Uterus (tissue), 3 donors: ENCODE measurements at regions not wholly inside any gene's neighbourhood (a gene's known extent, or its start where the extent isn't known, plus 50 kb on each side); places are given as distances from the start of the nearest gene placed in this dataset.
"Not testable (repeated sequence)": the region's sequence is repeated elsewhere in the genome, so short reads cannot be mapped to it uniquely, and the experiment has no call there.

Experiments
- DNase-seq, 2 donors: peaks; one replicate each; pipeline ENCODE4 v3.0.0-alpha.2; 2019 to 2020
- H3K27ac ChIP-seq, 2 donors: fragments of 200-600 bp; sonication (generic); 1 replicate in 1 of 2; 2 replicates in 1 of 2; pipeline ENCODE4 v1.5.1; 2016 to 2018
- H3K27me3 ChIP-seq, 2 donors: fragments of 200-600 bp; sonication (generic); one replicate each; pipeline ENCODE4 v1.5.1; 2018 to 2019; ENCODE audit warnings: control low read depth in 1 of 2
- H3K36me3 ChIP-seq, 2 donors: fragments of 200-600 bp; sonication (generic); one replicate each; pipeline ENCODE4 v1.5.1; 2019; ENCODE audit warnings: control low read depth in 1 of 2
- H3K4me1 ChIP-seq, 2 donors: fragments of 200-600 bp; sonication (generic); one replicate each; pipeline ENCODE4 v1.5.1; 2018 to 2019; ENCODE audit warnings: control low read depth in 1 of 2
- H3K4me3 ChIP-seq, 2 donors: fragments of 200-600 bp; sonication (generic); 1 replicate in 1 of 2; 2 replicates in 1 of 2; pipeline ENCODE4 v1.5.1; 2018 to 2019; ENCODE audit warnings: mild to moderate bottlenecking in 1 of 2
- H3K9me3 ChIP-seq, 2 donors: fragments of 200-600 bp; sonication (generic); one replicate each; pipeline ENCODE4 v1.5.1; 2019; ENCODE audit warnings: control low read depth in 1 of 2
- POLR2A ChIP-seq, 2 donors: fragments of 450-650 bp; IDR thresholded peaks; one replicate each; pipeline ENCODE4 v1.6.1; 2016; ENCODE audit warnings: antibody characterized with exemption in 2 of 2, mild to moderate bottlenecking in 1 of 2, moderate library complexity in 1 of 2
- intact Hi-C: fragments of 100-400 bp; cut with DNase I; formaldehyde crosslinking; loops from one replicate; pipeline ENCODE4 v1.15.1; 2023; ENCODE audit warnings: low total_unique reads
- TF ChIP-seq, protein P1 (sequence below), 4 experiments: fragments of 200-600 bp in 2 of 4; fragments of 450-650 bp in 2 of 4; sonication (generic) in 2 of 4; IDR thresholded peaks; one replicate each; pipeline ENCODE4 v1.5.1; 2016 to 2019; ENCODE audit warnings: antibody characterized with exemption in 4 of 4, mild to moderate bottlenecking in 2 of 4, moderate library complexity in 1 of 4
- donor health status: DM: yes; HTN: yes; CAD: no.

GRCh38 chr10:21289961-21290360, 235.5 kb downstream of the SKIDA1 start:
- Histone ChIP-seq H3K4me1 (no peaks in the 10 kb centered on the region), H3K27ac (no peak overlapping the region), H3K36me3 (no peaks in the 10 kb centered on the region), H3K27me3 (no peaks in the 10 kb centered on the region), H3K9me3 (no peaks in the 10 kb centered on the region), H3K4me3 (no peak overlapping the region)
- DNase-seq = no peak
- TF ChIP-seq POLR2A (IDR thresholded peaks at IDR 0.05) = no peak
- TF ChIP-seq, protein P1, sequence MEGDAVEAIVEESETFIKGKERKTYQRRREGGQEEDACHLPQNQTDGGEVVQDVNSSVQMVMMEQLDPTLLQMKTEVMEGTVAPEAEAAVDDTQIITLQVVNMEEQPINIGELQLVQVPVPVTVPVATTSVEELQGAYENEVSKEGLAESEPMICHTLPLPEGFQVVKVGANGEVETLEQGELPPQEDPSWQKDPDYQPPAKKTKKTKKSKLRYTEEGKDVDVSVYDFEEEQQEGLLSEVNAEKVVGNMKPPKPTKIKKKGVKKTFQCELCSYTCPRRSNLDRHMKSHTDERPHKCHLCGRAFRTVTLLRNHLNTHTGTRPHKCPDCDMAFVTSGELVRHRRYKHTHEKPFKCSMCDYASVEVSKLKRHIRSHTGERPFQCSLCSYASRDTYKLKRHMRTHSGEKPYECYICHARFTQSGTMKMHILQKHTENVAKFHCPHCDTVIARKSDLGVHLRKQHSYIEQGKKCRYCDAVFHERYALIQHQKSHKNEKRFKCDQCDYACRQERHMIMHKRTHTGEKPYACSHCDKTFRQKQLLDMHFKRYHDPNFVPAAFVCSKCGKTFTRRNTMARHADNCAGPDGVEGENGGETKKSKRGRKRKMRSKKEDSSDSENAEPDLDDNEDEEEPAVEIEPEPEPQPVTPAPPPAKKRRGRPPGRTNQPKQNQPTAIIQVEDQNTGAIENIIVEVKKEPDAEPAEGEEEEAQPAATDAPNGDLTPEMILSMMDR (IDR thresholded peaks at IDR 0.05) = no peak
- intact Hi-C loops = no loop called here

DNA sequence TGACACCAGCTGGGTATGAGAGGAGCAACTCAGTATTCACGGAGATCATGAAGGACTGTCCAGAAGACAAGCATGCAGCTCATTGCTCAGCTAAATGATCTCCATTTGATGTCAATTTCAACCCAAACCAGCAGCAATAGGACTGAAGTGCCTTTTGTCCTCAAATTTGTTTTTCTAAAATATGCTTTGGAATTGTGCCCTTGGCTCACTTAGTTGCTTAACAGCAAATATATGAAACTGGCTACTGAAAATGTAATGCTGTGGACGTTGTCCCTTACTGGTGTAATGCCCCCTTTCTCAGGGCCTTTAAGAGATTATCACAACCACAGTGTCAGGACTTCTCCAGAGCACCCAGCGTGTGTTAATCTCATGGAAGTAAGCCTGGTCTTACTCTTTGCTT, 236.2 kb downstream of the SKIDA1 start:
- Histone ChIP-seq H3K27ac (no peak overlapping the region), H3K27me3 (no peaks in the 10 kb centered on the region)
- intact Hi-C loops = no loop called here

GRCh38 chr10:21285742-21286331, 239.6 kb downstream of the SKIDA1 start:
- DNase-seq = no peak
- Histone ChIP-seq H3K4me1 (no peaks in the 10 kb centered on the region), H3K27ac (no peak overlapping the region), H3K36me3 (no peaks in the 10 kb centered on the region), H3K4me3 (no peak overlapping the region), H3K9me3 (no peaks in the 10 kb centered on the region), H3K27me3 (no peaks in the 10 kb centered on the region)
- intact Hi-C loops = no loop called here
- TF ChIP-seq, protein P1 (IDR thresholded peaks at IDR 0.05) = no peak
- no peak for TF ChIP-seq POLR2A (IDR thresholded peaks at IDR 0.05)

More for the DNA sequence above, 236.2 kb downstream of the SKIDA1 start:
- no peaks in the 10 kb centered on the region for H3K36me3 ChIP-seq
- no peaks in the 10 kb centered on the region for H3K9me3 ChIP-seq
- H3K4me1 ChIP-seq = no peaks in the 10 kb centered on the region
- DNase-seq = no peak
- H3K4me3 ChIP-seq = no peak overlapping the region
- TF ChIP-seq, protein P1 (IDR thresholded peaks at IDR 0.05) = no peak
- TF ChIP-seq POLR2A (IDR thresholded peaks at IDR 0.05) = no peak

DNA sequence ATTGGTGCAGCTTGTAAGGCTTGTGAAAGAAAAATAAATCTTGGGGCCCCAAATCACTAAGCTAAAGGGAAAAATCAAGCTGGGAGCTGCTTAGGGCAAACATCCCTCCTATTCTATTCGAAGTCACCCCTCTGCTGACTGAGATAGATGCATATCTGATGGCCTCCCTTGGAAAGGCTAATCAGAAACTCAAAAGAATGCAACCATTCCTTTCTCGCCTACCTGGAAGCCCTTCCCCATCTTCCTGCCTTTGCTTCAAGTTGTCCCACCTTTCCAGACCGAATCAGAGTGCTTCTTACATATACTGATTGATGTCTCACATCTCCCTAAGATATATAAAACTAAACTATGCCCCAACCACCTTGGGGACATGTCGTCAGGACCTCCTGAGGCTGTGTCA, 240.3 kb downstream of the SKIDA1 start:
- no peak overlapping the region for H3K27ac ChIP-seq
- TF ChIP-seq, protein P1 (IDR thresholded peaks at IDR 0.05) = no peak
- no peak for TF ChIP-seq POLR2A (IDR thresholded peaks at IDR 0.05)
- H3K4me3 ChIP-seq = no peak overlapping the region
- H3K4me1 ChIP-seq = no peaks in the 10 kb centered on the region
- H3K9me3 ChIP-seq = no peaks in the 10 kb centered on the region
- intact Hi-C loops = no loop called here
- DNase-seq = no peak
- no peaks in the 10 kb centered on the region for H3K36me3 ChIP-seq
- no peaks in the 10 kb centered on the region for H3K27me3 ChIP-seq

- H3K27ac ChIP-seq = no peak overlapping the region
- H3K36me3 ChIP-seq = no peaks in the 10 kb centered on the region
- H3K27me3 ChIP-seq = no peaks in the 10 kb centered on the region
- intact Hi-C loops = no loop called here
- DNase-seq = no peak
- H3K4me3 ChIP-seq = no peak overlapping the region
- TF ChIP-seq, protein P1 (IDR thresholded peaks at IDR 0.05) = no peak
- TF ChIP-seq POLR2A (IDR thresholded peaks at IDR 0.05) = no peak
- no peaks in the 10 kb centered on the region for H3K9me3 ChIP-seq
- no peaks in the 10 kb centered on the region for H3K4me1 ChIP-seq
Observed at GRCh38 chr10:21284301-21284700, 241.2 kb downstream of the SKIDA1 start.

DNA sequence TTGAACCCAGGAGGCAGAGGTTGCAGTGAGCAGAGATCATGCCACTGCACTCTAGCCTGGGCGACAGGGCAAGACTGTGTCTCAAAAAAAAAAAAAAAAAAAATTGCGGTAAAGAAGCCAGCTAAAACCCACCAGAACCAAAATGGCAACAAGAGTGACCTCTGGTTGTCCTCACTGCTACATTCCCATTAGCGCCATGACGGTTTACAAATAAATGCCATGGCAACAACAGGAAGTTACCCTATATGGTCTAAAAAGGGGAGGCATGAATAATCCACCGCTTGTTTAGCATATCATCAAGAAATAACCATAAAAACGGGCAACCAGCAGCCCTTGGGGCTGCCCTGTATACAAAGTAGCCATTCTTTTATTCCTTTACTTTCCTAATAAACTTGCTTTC, 242.4 kb downstream of the SKIDA1 start:
- H3K4me3 ChIP-seq, H3K36me3 ChIP-seq, H3K4me1 ChIP-seq, H3K9me3 ChIP-seq, intact Hi-C loops, H3K27me3 ChIP-seq, H3K27ac ChIP-seq, DNase-seq: not testable (repeated sequence)
